ENCODE measurements at regions not wholly inside any gene's neighbourhood (a gene's known extent, or its start where the extent isn't known, plus 50 kb on each side); places are given as distances from the start of the nearest gene placed in this dataset.

GRCh38 chr2:236715077-236715476 is 145.5 kb downstream of the ACKR3 start:
- H3K4me3 ChIP-seq = no peak overlapping the region
- no peak for DNase-seq (ENCODE audit: low spot score)
- no peak overlapping the region for H3K27ac ChIP-seq

GRCh38 chr2:236715491-236715961 is 145.9 kb downstream of the ACKR3 start:
- TF ChIP-seq CTCF (IDR thresholded peaks at IDR 0.05) = no peak
- H3K4me3 ChIP-seq = peak overlapping the region; percentile 23
- no peak for DNase-seq (ENCODE audit: low spot score)
- H3K27ac ChIP-seq = no peak overlapping the region

More at GRCh38 chr2:236715077-236715476, 145.5 kb downstream of the ACKR3 start:
- TF ChIP-seq CTCF (IDR thresholded peaks at IDR 0.05) = no peak

GRCh38 chr2:236717120-236717519 is 147.5 kb downstream of the ACKR3 start:
- Histone ChIP-seq H3K27ac (no peak overlapping the region), H3K4me3 (no peak overlapping the region)
- no peak for TF ChIP-seq CTCF (IDR thresholded peaks at IDR 0.05)
- DNase-seq (ENCODE audit: low spot score) = no peak

GRCh38 chr2:236717729-236718128 is 148.1 kb downstream of the ACKR3 start:
- no peak for TF ChIP-seq CTCF (IDR thresholded peaks at IDR 0.05)
- Histone ChIP-seq H3K27ac (no peak overlapping the region), H3K4me3 (no peak overlapping the region)
- DNase-seq (ENCODE audit: low spot score) = no peak

- DNase-seq (ENCODE audit: low spot score) = no peak
- TF ChIP-seq CTCF (IDR thresholded peaks at IDR 0.05) = no peak
- Histone ChIP-seq H3K4me3 (no peak overlapping the region), H3K27ac (no peak overlapping the region)
Observed at GRCh38 chr2:236718207-236718992, 148.8 kb downstream of the ACKR3 start.

GRCh38 chr2:236719192-236719635 is 149.6 kb downstream of the ACKR3 start:
- H3K27ac ChIP-seq = no peak overlapping the region
- DNase-seq (ENCODE audit: low spot score) = no peak
- H3K4me3 ChIP-seq = no peak overlapping the region
- TF ChIP-seq CTCF (IDR thresholded peaks at IDR 0.05) = no peak

GRCh38 chr2:236720974-236721540 is 151.4 kb downstream of the ACKR3 start:
- DNase-seq (ENCODE audit: low spot score) = no peak
- H3K27ac ChIP-seq = no peak overlapping the region
- no peak overlapping the region for H3K4me3 ChIP-seq
- no peak for TF ChIP-seq CTCF (IDR thresholded peaks at IDR 0.05)
